SK-N-MC (cell line): ENCODE measurements at regions not wholly inside any gene's neighbourhood (a gene's known extent, or its start where the extent isn't known, plus 50 kb on each side); places are given as distances from the start of the nearest gene placed in this dataset.

Source experiments
- EZH2 ChIP-seq: fragments of 200-600 bp; sonication (generic); IDR thresholded peaks from one replicate; pipeline ENCODE4 v1.6.1; 2017; ENCODE audit warnings: antibody characterized with exemption
- POLR2AphosphoS5 ChIP-seq: IDR thresholded peaks from 2 replicates; pipeline ENCODE4 v1.6.1; 2012; ENCODE audit warnings: mild to moderate bottlenecking, low read depth, low read length, borderline replicate concordance

DNA sequence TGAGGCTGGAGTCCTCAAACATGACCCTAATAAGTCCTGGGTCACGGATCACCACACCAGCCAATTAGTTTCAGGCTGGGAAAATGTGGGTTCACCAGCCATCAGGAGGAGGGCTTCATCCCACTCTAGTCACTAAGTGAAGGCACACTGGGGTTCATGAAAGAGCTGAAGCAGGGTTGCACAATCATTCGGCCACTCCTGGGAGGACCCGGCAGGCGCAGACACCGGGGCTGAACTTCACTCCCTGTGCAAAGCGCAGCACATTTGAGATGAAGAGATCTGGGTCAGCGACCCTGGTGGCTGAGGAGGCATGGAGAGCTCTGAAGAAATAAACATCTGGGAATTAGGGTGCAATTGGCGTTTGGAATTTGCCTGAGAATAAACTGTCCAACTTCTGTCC, 684.4 kb upstream of the SALL3 start:
- TF ChIP-seq EZH2 (no peak), POLR2AphosphoS5 (no peak)
